ENCODE measurements at regions not wholly inside any gene's neighbourhood (a gene's known extent, or its start where the extent isn't known, plus 50 kb on each side); places are given as distances from the start of the nearest gene placed in this dataset.

DNA sequence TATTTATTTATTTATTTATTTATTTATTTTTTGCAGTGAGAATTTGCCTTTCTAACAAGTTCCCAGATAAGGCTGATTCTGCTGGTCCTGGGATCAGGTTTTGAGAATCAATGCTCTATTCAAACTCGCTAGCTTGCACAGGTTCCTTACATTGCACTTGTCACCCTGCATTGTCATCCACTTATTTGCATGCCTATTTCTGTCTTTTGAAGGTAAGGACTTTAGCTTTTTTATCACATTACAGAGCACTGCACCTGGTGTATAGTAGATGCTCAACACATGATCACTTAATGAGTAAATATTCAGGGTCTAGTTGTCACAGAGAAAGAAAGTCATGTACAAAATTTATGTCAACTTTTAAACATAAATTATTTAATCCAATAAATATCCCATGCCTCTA lies 219.7 kb upstream of the BTG1 start:
- DNase-seq, result no peak
- Mint-ChIP-seq H3K4me3 (ENCODE audit: low read depth, unreplicated experiment) (no peak overlapping the region), H3K36me3 (ENCODE audit: insufficient read depth, unreplicated experiment) (no peaks in the 10 kb centered on the region), H3K27me3 (ENCODE audit: unreplicated experiment) (no peaks in the 10 kb centered on the region), H3K27ac (ENCODE audit: unreplicated experiment) (no peak overlapping the region), H3K4me1 (ENCODE audit: low read depth, unreplicated experiment) (peaks cover 32% of the 10 kb centered on the region), H3K9me3 (ENCODE audit: low read depth, unreplicated experiment) (no peaks in the 10 kb centered on the region)
- TF ChIP-seq, protein P1, sequence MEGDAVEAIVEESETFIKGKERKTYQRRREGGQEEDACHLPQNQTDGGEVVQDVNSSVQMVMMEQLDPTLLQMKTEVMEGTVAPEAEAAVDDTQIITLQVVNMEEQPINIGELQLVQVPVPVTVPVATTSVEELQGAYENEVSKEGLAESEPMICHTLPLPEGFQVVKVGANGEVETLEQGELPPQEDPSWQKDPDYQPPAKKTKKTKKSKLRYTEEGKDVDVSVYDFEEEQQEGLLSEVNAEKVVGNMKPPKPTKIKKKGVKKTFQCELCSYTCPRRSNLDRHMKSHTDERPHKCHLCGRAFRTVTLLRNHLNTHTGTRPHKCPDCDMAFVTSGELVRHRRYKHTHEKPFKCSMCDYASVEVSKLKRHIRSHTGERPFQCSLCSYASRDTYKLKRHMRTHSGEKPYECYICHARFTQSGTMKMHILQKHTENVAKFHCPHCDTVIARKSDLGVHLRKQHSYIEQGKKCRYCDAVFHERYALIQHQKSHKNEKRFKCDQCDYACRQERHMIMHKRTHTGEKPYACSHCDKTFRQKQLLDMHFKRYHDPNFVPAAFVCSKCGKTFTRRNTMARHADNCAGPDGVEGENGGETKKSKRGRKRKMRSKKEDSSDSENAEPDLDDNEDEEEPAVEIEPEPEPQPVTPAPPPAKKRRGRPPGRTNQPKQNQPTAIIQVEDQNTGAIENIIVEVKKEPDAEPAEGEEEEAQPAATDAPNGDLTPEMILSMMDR (IDR thresholded peaks at IDR 0.05; ENCODE audit: unreplicated experiment), result no peak
- CTCF ChIA-PET, result no interaction called here
- no TSS peak for BruUV-seq (replicated peaks)
- intact Hi-C loops (cut with micrococcal nuclease; ENCODE audit: unreplicated experiment), result loop anchor here (10.0 kb wide), 1 partner anchor 221 kb away; the partner anchor contains the start of gene BTG1

- CTCF ChIA-PET, result interaction anchor here (0.6 to 0.7 kb wide), 3 partner anchors 32 to 207 kb away, joined by 3 read pairs; no protein-coding TSS in a partner anchor
- intact Hi-C loops (cut with micrococcal nuclease; ENCODE audit: unreplicated experiment), result loop anchor here (10.0 kb wide), 1 partner anchor 219 kb away; the partner anchor contains the start of gene BTG1
- Mint-ChIP-seq H3K36me3 (ENCODE audit: insufficient read depth, unreplicated experiment) (no peaks in the 10 kb centered on the region), H3K4me1 (ENCODE audit: low read depth, unreplicated experiment) (peaks cover 24% of the 10 kb centered on the region), H3K27me3 (ENCODE audit: unreplicated experiment) (no peaks in the 10 kb centered on the region), H3K9me3 (ENCODE audit: low read depth, unreplicated experiment) (no peaks in the 10 kb centered on the region), H3K27ac (ENCODE audit: unreplicated experiment) (no peak overlapping the region), H3K4me3 (ENCODE audit: low read depth, unreplicated experiment) (no peak overlapping the region)
- TF ChIP-seq, protein P1 (IDR thresholded peaks at IDR 0.05; ENCODE audit: unreplicated experiment), result no peak
- no peak for DNase-seq
- BruUV-seq (replicated peaks), result no TSS peak
Observed at GRCh38 chr12:92363295-92364146, 217.9 kb upstream of the BTG1 start.

- Mint-ChIP-seq H3K4me3 (ENCODE audit: low read depth, unreplicated experiment) (no peak overlapping the region), H3K27me3 (ENCODE audit: unreplicated experiment) (no peaks in the 10 kb centered on the region), H3K36me3 (ENCODE audit: insufficient read depth, unreplicated experiment) (no peaks in the 10 kb centered on the region), H3K9me3 (ENCODE audit: low read depth, unreplicated experiment) (no peaks in the 10 kb centered on the region), H3K27ac (ENCODE audit: unreplicated experiment) (no peak overlapping the region), H3K4me1 (ENCODE audit: low read depth, unreplicated experiment) (peaks cover 24% of the 10 kb centered on the region)
- BruUV-seq (replicated peaks), result no TSS peak
- intact Hi-C loops (cut with micrococcal nuclease; ENCODE audit: unreplicated experiment), result loop anchor here (10.0 kb wide), 1 partner anchor 218 kb away; the partner anchor contains the start of gene BTG1
- CTCF ChIA-PET, result interaction anchor here (0.5 to 0.6 kb wide), 2 partner anchors 187 to 198 kb away, joined by 3 read pairs; no protein-coding TSS in a partner anchor
- TF ChIP-seq, protein P1 (IDR thresholded peaks at IDR 0.05; ENCODE audit: unreplicated experiment), result no peak
- DNase-seq, result no peak
Observed at GRCh38 chr12:92362785-92363184, 217.1 kb upstream of the BTG1 start.

GRCh38 chr12:92362126-92362525 lies 216.5 kb upstream of the BTG1 start:
- TF ChIP-seq, protein P1 (IDR thresholded peaks at IDR 0.05; ENCODE audit: unreplicated experiment), result no peak
- Mint-ChIP-seq H3K27ac (ENCODE audit: unreplicated experiment) (peak overlapping the region; percentile 21), H3K27me3 (ENCODE audit: unreplicated experiment) (no peaks in the 10 kb centered on the region), H3K9me3 (ENCODE audit: low read depth, unreplicated experiment) (no peaks in the 10 kb centered on the region), H3K4me1 (ENCODE audit: low read depth, unreplicated experiment) (peaks cover 24% of the 10 kb centered on the region), H3K4me3 (ENCODE audit: low read depth, unreplicated experiment) (no peak overlapping the region), H3K36me3 (ENCODE audit: insufficient read depth, unreplicated experiment) (no peaks in the 10 kb centered on the region)
- CTCF ChIA-PET, result no interaction called here
- intact Hi-C loops (cut with micrococcal nuclease; ENCODE audit: unreplicated experiment), result loop anchor here (10.0 kb wide), 1 partner anchor 217 kb away; the partner anchor contains the start of gene BTG1
- no TSS peak for BruUV-seq (replicated peaks)
- DNase-seq, result no peak

Data from Calu3 (cell line).